Esophagus muscularis mucosa (tissue), 4 donors: ENCODE measurements at regions not wholly inside any gene's neighbourhood (a gene's known extent, or its start where the extent isn't known, plus 50 kb on each side); places are given as distances from the start of the nearest gene placed in this dataset.

Source experiments
- DNase-seq: peaks from one replicate; pipeline ENCODE4 v3.0.0-alpha.2; 2017; ENCODE audit errors: extremely low spot score
- H3K27ac ChIP-seq, 4 donors: fragments of 200-600 bp; sonication (generic); replicated peaks in 1 of 4; 1 replicate in 3 of 4; 2 replicates in 1 of 4; pipeline ENCODE4 v1.5.1; 2016 to 2019; ENCODE audit warnings: mild to moderate bottlenecking in 1 of 4
- H3K27me3 ChIP-seq, 4 donors: fragments of 200-600 bp; sonication (generic); one replicate each; pipeline versions ENCODE4 v1.5.1 to v1.6.0; 2016 to 2019
- H3K36me3 ChIP-seq, 4 donors: fragments of 200-600 bp; sonication (generic); one replicate each; pipeline ENCODE4 v1.5.1; 2016 to 2019
- H3K4me1 ChIP-seq, 4 donors: fragments of 200-600 bp; sonication (generic); one replicate each; pipeline ENCODE4 v1.5.1; 2016 to 2019
- H3K4me3 ChIP-seq, 4 donors: fragments of 200-600 bp; sonication (generic); 1 replicate in 2 of 4; 2 replicates in 2 of 4; pipeline ENCODE4 v1.5.1; 2016 to 2019; ENCODE audit warnings: mild to moderate bottlenecking in 4 of 4, moderate library complexity in 1 of 4
- H3K9me3 ChIP-seq, 4 donors: fragments of 200-600 bp; sonication (generic); 1 replicate in 3 of 4; 2 replicates in 1 of 4; pipeline ENCODE4 v1.5.1; 2016 to 2019
- EP300 ChIP-seq: sonication (generic); formaldehyde crosslinking; IDR thresholded peaks from one replicate; pipeline ENCODE4 v1.6.1; 2017; ENCODE audit warnings: antibody characterized with exemption
- POLR2A ChIP-seq: fragments of 450-650 bp; IDR thresholded peaks from one replicate; pipeline ENCODE4 v1.6.1; 2017; ENCODE audit warnings: antibody characterized with exemption, moderate library complexity, mild to moderate bottlenecking, low read depth
- POLR2AphosphoS5 ChIP-seq, 2 donors: sonication (generic); formaldehyde crosslinking; IDR thresholded peaks; one replicate each; pipeline ENCODE4 v1.6.1; 2017; ENCODE audit warnings: antibody characterized with exemption in 2 of 2
- WGBS: methylation state at CpG from one replicate; pipeline ENCODE4 v1.1.5; 2018; 5-methylcytosine and 5-hydroxymethylcytosine counted together
- intact Hi-C: fragments of 100-400 bp; cut with DNase I; formaldehyde crosslinking; loops from one replicate; pipeline ENCODE4 v1.15.1; 2023
- TF ChIP-seq, protein P1 (sequence below), 3 experiments: fragments of 200-600 bp in 2 of 3; fragments of 450-650 bp in 1 of 3; sonication (generic) in 2 of 3; IDR thresholded peaks; one replicate each; pipeline ENCODE4 v1.5.1; 2017 to 2019; ENCODE audit warnings: antibody characterized with exemption in 3 of 3, mild to moderate bottlenecking in 2 of 3, moderate library complexity in 1 of 3

DNA sequence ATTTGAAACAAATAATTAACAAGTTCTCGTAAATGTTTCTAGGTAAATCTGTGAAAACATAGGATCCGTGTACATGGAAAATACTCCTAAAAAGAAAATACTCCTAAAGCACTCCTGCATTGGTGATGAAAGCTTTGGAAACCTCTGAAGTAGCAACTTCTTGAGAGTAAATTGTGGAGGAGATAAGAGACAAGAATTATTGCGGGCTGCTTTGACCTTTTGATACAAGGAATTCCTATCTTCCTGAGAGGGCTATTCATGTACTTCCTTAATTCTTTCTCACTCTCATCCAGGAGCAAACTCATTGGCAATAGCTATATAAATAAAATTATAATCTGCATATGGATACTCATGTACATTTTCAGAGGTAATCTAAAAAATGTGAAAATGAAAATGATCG lies 158.4 kb upstream of the PIK3R1 start:
- H3K27ac ChIP-seq, result no peak overlapping the region
- no peak for TF ChIP-seq POLR2A
- TF ChIP-seq EP300, result no peak
- TF ChIP-seq POLR2AphosphoS5 (IDR thresholded peaks at IDR 0.05), result no peak
- TF ChIP-seq, protein P1, sequence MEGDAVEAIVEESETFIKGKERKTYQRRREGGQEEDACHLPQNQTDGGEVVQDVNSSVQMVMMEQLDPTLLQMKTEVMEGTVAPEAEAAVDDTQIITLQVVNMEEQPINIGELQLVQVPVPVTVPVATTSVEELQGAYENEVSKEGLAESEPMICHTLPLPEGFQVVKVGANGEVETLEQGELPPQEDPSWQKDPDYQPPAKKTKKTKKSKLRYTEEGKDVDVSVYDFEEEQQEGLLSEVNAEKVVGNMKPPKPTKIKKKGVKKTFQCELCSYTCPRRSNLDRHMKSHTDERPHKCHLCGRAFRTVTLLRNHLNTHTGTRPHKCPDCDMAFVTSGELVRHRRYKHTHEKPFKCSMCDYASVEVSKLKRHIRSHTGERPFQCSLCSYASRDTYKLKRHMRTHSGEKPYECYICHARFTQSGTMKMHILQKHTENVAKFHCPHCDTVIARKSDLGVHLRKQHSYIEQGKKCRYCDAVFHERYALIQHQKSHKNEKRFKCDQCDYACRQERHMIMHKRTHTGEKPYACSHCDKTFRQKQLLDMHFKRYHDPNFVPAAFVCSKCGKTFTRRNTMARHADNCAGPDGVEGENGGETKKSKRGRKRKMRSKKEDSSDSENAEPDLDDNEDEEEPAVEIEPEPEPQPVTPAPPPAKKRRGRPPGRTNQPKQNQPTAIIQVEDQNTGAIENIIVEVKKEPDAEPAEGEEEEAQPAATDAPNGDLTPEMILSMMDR (IDR thresholded peaks at IDR 0.05), result no peak
- no peak for DNase-seq
- peaks cover 0 to 7% (median 0%) of the 10 kb centered on the region in 4 donors for H3K9me3 ChIP-seq
- no peaks in the 10 kb centered on the region for H3K36me3 ChIP-seq
- intact Hi-C loops, result no loop called here
- peaks cover 6 to 10% (median 8%) of the 10 kb centered on the region in 4 donors for H3K4me1 ChIP-seq
- H3K27me3 ChIP-seq, result no peaks in the 10 kb centered on the region
- WGBS, result 92% methylated on average over 4 of the region's 4 CpGs
- H3K4me3 ChIP-seq, result no peak overlapping the region

DNA sequence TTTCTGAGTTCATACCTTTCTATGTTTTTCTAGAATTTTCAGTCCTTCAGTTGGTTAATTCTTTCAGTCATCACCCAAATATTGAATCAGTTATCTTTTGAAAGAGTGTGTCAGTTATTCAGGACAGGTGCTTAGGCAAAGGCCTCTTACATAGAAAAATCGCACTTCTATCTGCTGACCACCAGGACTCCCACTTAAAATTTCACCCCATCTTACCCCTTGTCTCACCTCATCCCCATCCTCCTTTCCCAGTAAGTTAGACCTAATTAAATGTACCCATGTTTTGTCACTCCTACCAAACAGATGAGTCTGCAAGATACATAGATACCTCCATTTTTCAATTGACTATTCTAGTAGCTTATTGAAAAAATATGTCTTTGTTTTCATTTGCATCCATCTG lies 159.9 kb upstream of the PIK3R1 start:
- Histone ChIP-seq H3K27me3 (no peaks in the 10 kb centered on the region), H3K4me1 (peaks cover 6 to 10% (median 8%) of the 10 kb centered on the region in 4 donors), H3K36me3 (no peaks in the 10 kb centered on the region), H3K27ac (no peak overlapping the region), H3K9me3 (no peaks in the 10 kb centered on the region), H3K4me3 (no peak overlapping the region)
- 100% methylated on average over 1 of the region's 1 CpG for WGBS
- intact Hi-C loops, result no loop called here
- no peak for DNase-seq
- TF ChIP-seq EP300 (no peak), POLR2AphosphoS5 (IDR thresholded peaks at IDR 0.05) (no peak), POLR2A (no peak)
- TF ChIP-seq, protein P1 (IDR thresholded peaks at IDR 0.05), result no peak

DNA sequence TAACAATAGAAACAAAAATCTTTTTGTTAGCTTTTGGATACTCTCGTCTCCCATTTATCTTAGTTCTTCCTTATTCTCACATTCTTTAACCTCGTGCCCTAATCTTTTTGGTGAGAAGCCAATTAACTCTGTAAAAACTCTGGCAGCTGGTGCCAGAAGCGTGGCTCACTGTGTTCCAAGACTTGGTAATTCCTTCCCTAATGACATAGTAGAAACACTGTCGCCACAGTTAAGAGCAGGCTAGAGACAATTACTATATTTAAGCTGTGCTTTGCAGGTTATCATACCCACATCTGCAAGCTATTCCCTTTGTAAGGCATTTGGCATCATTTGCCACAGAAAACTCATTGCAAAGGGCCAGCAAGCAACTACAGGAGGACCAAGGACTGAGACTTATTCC lies 160.9 kb upstream of the PIK3R1 start:
- intact Hi-C loops, result no loop called here
- no peak for TF ChIP-seq POLR2AphosphoS5 (IDR thresholded peaks at IDR 0.05)
- Histone ChIP-seq H3K27ac (no peak overlapping the region), H3K4me3 (no peak overlapping the region), H3K9me3 (no peaks in the 10 kb centered on the region), H3K4me1 (peaks cover 6 to 10% (median 8%) of the 10 kb centered on the region in 4 donors), H3K27me3 (no peaks in the 10 kb centered on the region), H3K36me3 (no peaks in the 10 kb centered on the region)
- WGBS, result 38% methylated on average over 4 of the region's 4 CpGs
- no peak for DNase-seq

DNA sequence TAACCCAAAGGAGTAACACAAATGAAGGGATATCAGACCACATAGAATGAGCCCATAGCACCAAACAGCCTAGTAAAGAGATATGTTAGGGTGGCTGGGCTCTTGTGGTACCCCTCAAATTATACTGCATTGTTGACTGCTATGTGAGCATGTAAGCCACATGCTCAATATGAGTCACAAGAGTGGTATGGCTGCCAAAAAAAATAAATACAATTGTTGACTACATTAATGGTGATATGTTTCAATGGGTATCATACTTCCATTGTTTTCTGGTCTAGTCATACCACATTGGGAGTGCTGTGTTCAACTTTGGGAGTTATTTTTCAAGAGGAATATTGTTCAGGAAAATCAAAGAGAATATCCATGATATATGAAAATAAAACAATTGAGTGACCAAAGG lies 162.4 kb upstream of the PIK3R1 start:
- Histone ChIP-seq H3K36me3 (no peaks in the 10 kb centered on the region), H3K4me1 (peaks cover 6 to 10% (median 8%) of the 10 kb centered on the region in 4 donors), H3K9me3 (no peaks in the 10 kb centered on the region), H3K27ac (no peak overlapping the region), H3K27me3 (no peaks in the 10 kb centered on the region), H3K4me3 (no peak overlapping the region)
- DNase-seq, result no peak
- intact Hi-C loops, result no loop called here
- TF ChIP-seq POLR2A (no peak), POLR2AphosphoS5 (IDR thresholded peaks at IDR 0.05) (no peak), EP300 (no peak)
- TF ChIP-seq, protein P1 (IDR thresholded peaks at IDR 0.05), result no peak

DNA sequence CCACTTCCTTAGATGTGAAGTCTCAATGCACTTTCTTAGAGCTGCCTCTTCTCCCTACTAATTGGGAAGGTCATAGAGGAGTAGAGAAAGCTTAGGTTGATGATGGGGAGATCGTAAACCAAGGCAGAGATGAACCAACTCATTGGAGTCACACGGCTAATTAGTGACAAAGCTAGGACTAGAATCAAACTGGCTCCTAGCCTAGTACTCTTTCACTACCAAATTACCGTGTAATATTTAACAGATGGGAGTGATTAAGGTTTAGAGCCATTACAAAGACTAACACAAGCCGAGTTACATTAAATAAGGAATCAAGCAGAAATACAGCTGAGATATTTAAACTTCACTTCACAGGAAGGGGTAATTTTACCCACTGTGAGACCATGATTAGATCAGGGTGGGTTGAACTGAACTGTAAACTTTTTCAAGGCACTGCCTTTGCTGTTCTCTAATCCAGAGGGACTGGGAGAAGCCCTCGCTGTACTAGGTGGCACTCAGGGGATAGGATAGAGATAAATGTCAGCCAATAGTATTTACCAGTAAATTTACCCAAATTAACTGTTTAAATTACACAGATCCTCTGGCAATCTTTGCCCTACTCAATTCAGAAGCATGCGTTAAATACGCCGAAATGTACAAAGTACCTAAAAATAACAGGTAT lies 166.4 kb upstream of the PIK3R1 start:
- Histone ChIP-seq H3K27ac (no peak overlapping the region), H3K4me1 (peaks cover 0 to under 1% (median 0%) of the 10 kb centered on the region in 4 donors), H3K27me3 (no peaks in the 10 kb centered on the region), H3K9me3 (no peaks in the 10 kb centered on the region), H3K36me3 (no peaks in the 10 kb centered on the region), H3K4me3 (no peak overlapping the region)
- TF ChIP-seq, protein P1 (IDR thresholded peaks at IDR 0.05), result no peak
- TF ChIP-seq EP300 (no peak), POLR2AphosphoS5 (IDR thresholded peaks at IDR 0.05) (no peak), POLR2A (no peak)
- no peak for DNase-seq
- WGBS, result 77% methylated on average over 8 of the region's 8 CpGs
- intact Hi-C loops, result no loop called here
